ENCODE measurements at regions not wholly inside any gene's neighbourhood (a gene's known extent, or its start where the extent isn't known, plus 50 kb on each side); places are given as distances from the start of the nearest gene placed in this dataset.

GRCh38 chr11:80327956-80328614, 887.3 kb upstream of the TENM4 start:
- ChIA-PET POLR2A (interaction anchor here (0.7 kb wide), 1 partner anchor 20 kb away, joined by 3 read pairs; no protein-coding TSS in a partner anchor), CTCF (no interaction called here)
- Mint-ChIP-seq H3K9me3 (peaks cover 5% of the 10 kb centered on the region), H3K4me1 (ENCODE audit: low read depth) (no peaks in the 10 kb centered on the region), H3K27ac (no peak overlapping the region), H3K27me3 (no peaks in the 10 kb centered on the region), H3K36me3 (ENCODE audit: low read depth) (no peaks in the 10 kb centered on the region), H3K4me3 (no peak overlapping the region)
- no peaks in the 10 kb centered on the region for H3K4me1 ChIP-seq (ENCODE audit: insufficient read depth, low read length)
- no peak for TF ChIP-seq CTCF (IDR thresholded peaks at IDR 0.05)
- intact Hi-C loops (cut with DNase I, micrococcal nuclease) = no loop called here
- ATAC-seq (ENCODE audit: poor library complexity) = no peak
- H3K27me3 ChIP-seq (ENCODE audit: control insufficient read depth in 1 of 2, insufficient read depth in 2 of 2, low read length in 2 of 2) = no peaks in the 10 kb centered on the region
- H3K4me3 ChIP-seq (ENCODE audit: low read length) = no peak overlapping the region
- H3K27ac ChIP-seq (ENCODE audit: low read depth in 1 of 2, low read length in 2 of 2) = no peak overlapping the region
- H3K36me3 ChIP-seq (ENCODE audit: insufficient read depth, low read length) = no peaks in the 10 kb centered on the region
- no peak for DNase-seq
- H3K9me3 ChIP-seq (ENCODE audit: control insufficient read depth in 1 of 2, insufficient read depth in 1 of 2, low read length in 2 of 2) = no peaks in the 10 kb centered on the region

DNA sequence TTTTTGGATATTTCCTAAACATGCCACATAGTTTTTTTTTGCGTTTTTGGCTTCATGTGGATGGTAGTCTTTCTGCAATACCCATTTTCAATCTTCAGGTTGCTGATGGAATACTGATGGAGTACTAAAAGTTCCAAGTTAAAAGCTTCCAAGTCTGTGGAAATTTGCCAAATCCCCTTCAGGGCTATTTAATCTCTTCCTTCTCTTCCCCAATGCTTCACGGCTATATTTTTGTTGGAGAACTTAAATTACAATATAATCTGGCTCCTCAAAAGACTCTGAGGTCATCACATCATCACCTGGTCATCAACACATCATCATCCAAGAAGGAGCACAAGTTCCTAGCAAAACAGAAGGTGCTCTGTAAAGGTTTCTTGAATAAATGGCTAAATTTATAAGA, 881.0 kb upstream of the TENM4 start:
- Histone ChIP-seq H3K4me3 (ENCODE audit: low read length) (no peak overlapping the region), H3K27ac (ENCODE audit: low read depth in 1 of 2, low read length in 2 of 2) (no peak overlapping the region), H3K27me3 (ENCODE audit: control insufficient read depth in 1 of 2, insufficient read depth in 2 of 2, low read length in 2 of 2) (no peaks in the 10 kb centered on the region), H3K9me3 (ENCODE audit: control insufficient read depth in 1 of 2, insufficient read depth in 1 of 2, low read length in 2 of 2) (no peaks in the 10 kb centered on the region), H3K4me1 (ENCODE audit: insufficient read depth, low read length) (no peaks in the 10 kb centered on the region), H3K36me3 (ENCODE audit: insufficient read depth, low read length) (no peaks in the 10 kb centered on the region)
- Mint-ChIP-seq H3K9me3 (peaks cover 3% of the 10 kb centered on the region), H3K27me3 (no peaks in the 10 kb centered on the region), H3K4me3 (no peak overlapping the region), H3K27ac (no peak overlapping the region), H3K36me3 (ENCODE audit: low read depth) (no peaks in the 10 kb centered on the region), H3K4me1 (ENCODE audit: low read depth) (no peaks in the 10 kb centered on the region)
- TF ChIP-seq CTCF (IDR thresholded peaks at IDR 0.05) = no peak
- CTCF ChIA-PET = no interaction called here
- DNase-seq (no peak), ATAC-seq (ENCODE audit: poor library complexity) (no peak)
- POLR2A ChIA-PET = no interaction called here
- intact Hi-C loops (cut with DNase I, micrococcal nuclease) = no loop called here

- H3K4me3 ChIP-seq (ENCODE audit: low read length) = no peak overlapping the region
- H3K9me3 ChIP-seq (ENCODE audit: control insufficient read depth in 1 of 2, insufficient read depth in 1 of 2, low read length in 2 of 2) = no peaks in the 10 kb centered on the region
- no peaks in the 10 kb centered on the region for H3K4me1 ChIP-seq (ENCODE audit: insufficient read depth, low read length)
- H3K27ac Mint-ChIP-seq = no peak overlapping the region
- no peak for TF ChIP-seq CTCF (IDR thresholded peaks at IDR 0.05)
- intact Hi-C loops (cut with DNase I, micrococcal nuclease) = no loop called here
- H3K4me3 Mint-ChIP-seq = no peak overlapping the region
- POLR2A ChIA-PET = no interaction called here
- no peaks in the 10 kb centered on the region for H3K27me3 ChIP-seq (ENCODE audit: control insufficient read depth in 1 of 2, insufficient read depth in 2 of 2, low read length in 2 of 2)
- H3K9me3 Mint-ChIP-seq = peaks cover 7% of the 10 kb centered on the region
- no peaks in the 10 kb centered on the region for H3K36me3 Mint-ChIP-seq (ENCODE audit: low read depth)
- H3K4me1 Mint-ChIP-seq (ENCODE audit: low read depth) = no peaks in the 10 kb centered on the region
- no peaks in the 10 kb centered on the region for H3K27me3 Mint-ChIP-seq
- CTCF ChIA-PET = no interaction called here
- no peak for DNase-seq
- ATAC-seq (ENCODE audit: poor library complexity) = no peak
- no peaks in the 10 kb centered on the region for H3K36me3 ChIP-seq (ENCODE audit: insufficient read depth, low read length)
- H3K27ac ChIP-seq (ENCODE audit: low read depth in 1 of 2, low read length in 2 of 2) = no peak overlapping the region
Measured at GRCh38 chr11:80320765-80321164, 879.9 kb upstream of the TENM4 start.

All from CD4-positive, alpha-beta T cell (primary cell).